ENCODE measurements at regions not wholly inside any gene's neighbourhood (a gene's known extent, or its start where the extent isn't known, plus 50 kb on each side); places are given as distances from the start of the nearest gene placed in this dataset.

DNA sequence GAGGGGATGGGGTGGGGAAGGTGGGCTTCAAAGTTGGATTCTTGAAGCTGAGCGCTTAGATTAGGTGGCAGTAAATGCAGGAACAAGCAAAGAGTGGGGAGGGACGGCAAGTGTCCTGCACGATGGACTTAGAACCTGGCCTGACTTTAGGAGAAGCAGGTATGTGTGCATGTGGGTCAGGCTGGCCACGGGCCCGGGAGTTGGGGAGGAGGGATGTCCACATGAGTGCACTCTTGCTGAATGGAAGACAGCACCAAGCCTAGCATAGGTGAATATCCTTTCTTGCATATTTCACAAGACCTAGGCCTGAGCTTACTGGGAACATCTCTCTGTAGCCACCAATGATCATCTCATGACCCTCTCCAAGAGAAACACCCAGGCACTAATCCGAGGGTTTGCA is 96.1 kb downstream of the DDX1 start:
- H3K9me3 ChIP-seq (ENCODE audit: low read length), result no peaks in the 10 kb centered on the region
- H3K27ac ChIP-seq (ENCODE audit: low read length), result no peak overlapping the region
- H3K9me2 ChIP-seq (ENCODE audit: insufficient read depth, low read length), result no peaks in the 10 kb centered on the region
- no peaks in the 10 kb centered on the region for H3F3A ChIP-seq (ENCODE audit: insufficient read depth, low read length, poor library complexity, severe bottlenecking)
- H3K4me2 ChIP-seq (ENCODE audit: low read length), result no peak overlapping the region
- H3K9ac ChIP-seq (ENCODE audit: low read length), result no peak overlapping the region
- H3K27me3 ChIP-seq (ENCODE audit: insufficient read depth, low read depth, low read length), result no peaks in the 10 kb centered on the region
- H3K36me3 ChIP-seq (ENCODE audit: insufficient read depth, low read length), result no peaks in the 10 kb centered on the region
- no peak for TF ChIP-seq TAF1 (IDR thresholded peaks at IDR 0.05; ENCODE audit: low read depth)
- TF ChIP-seq EZH2 (IDR thresholded peaks at IDR 0.05; ENCODE audit: borderline replicate concordance, insufficient read depth, low read length, poor library complexity, severe bottlenecking), result no peak
- TF ChIP-seq, protein P1, sequence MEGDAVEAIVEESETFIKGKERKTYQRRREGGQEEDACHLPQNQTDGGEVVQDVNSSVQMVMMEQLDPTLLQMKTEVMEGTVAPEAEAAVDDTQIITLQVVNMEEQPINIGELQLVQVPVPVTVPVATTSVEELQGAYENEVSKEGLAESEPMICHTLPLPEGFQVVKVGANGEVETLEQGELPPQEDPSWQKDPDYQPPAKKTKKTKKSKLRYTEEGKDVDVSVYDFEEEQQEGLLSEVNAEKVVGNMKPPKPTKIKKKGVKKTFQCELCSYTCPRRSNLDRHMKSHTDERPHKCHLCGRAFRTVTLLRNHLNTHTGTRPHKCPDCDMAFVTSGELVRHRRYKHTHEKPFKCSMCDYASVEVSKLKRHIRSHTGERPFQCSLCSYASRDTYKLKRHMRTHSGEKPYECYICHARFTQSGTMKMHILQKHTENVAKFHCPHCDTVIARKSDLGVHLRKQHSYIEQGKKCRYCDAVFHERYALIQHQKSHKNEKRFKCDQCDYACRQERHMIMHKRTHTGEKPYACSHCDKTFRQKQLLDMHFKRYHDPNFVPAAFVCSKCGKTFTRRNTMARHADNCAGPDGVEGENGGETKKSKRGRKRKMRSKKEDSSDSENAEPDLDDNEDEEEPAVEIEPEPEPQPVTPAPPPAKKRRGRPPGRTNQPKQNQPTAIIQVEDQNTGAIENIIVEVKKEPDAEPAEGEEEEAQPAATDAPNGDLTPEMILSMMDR (IDR thresholded peaks at IDR 0.05; ENCODE audit: poor library complexity, severe bottlenecking), result no peak
- no peak for TF ChIP-seq EP300 (conservative IDR thresholded peaks at IDR 0.05; ENCODE audit: poor library complexity, severe bottlenecking)
- TF ChIP-seq RAD21 (conservative IDR thresholded peaks at IDR 0.05), result no peak
- TF ChIP-seq POLR2AphosphoS5 (IDR thresholded peaks at IDR 0.05), result no peak
- TF ChIP-seq MXI1 (conservative IDR thresholded peaks at IDR 0.05; ENCODE audit: poor library complexity, severe bottlenecking), result no peak
- TF ChIP-seq REST (IDR thresholded peaks at IDR 0.05; ENCODE audit: borderline replicate concordance), result no peak
- TF ChIP-seq SMC3 (conservative IDR thresholded peaks at IDR 0.05; ENCODE audit: poor library complexity), result no peak
- H2AFZ ChIP-seq (ENCODE audit: low read depth, low read length), result no peak overlapping the region
- no peaks in the 10 kb centered on the region for H4K20me1 ChIP-seq (ENCODE audit: insufficient read depth)
- H3K4me3 ChIP-seq (ENCODE audit: low read length), result no peak overlapping the region
- H3K79me2 ChIP-seq (replicated peaks; ENCODE audit: insufficient read depth, low read length), result no peaks in the 10 kb centered on the region

GRCh38 chr2:15688924-15689568 is 97.4 kb downstream of the DDX1 start:
- H3K36me3 ChIP-seq (ENCODE audit: insufficient read depth, low read length), result no peaks in the 10 kb centered on the region
- H3K4me3 ChIP-seq (ENCODE audit: low read length), result no peak overlapping the region
- H3K79me2 ChIP-seq (replicated peaks; ENCODE audit: insufficient read depth, low read length), result no peaks in the 10 kb centered on the region
- no peak overlapping the region for H3K4me2 ChIP-seq (ENCODE audit: low read length)
- no peak overlapping the region for H3K27ac ChIP-seq (ENCODE audit: low read length)
- no peaks in the 10 kb centered on the region for H3K27me3 ChIP-seq (ENCODE audit: insufficient read depth, low read depth, low read length)
- no peaks in the 10 kb centered on the region for H3F3A ChIP-seq (ENCODE audit: insufficient read depth, low read length, poor library complexity, severe bottlenecking)
- no peak overlapping the region for H3K9ac ChIP-seq (ENCODE audit: low read length)
- H3K9me3 ChIP-seq (ENCODE audit: low read length), result no peaks in the 10 kb centered on the region
- H3K9me2 ChIP-seq (ENCODE audit: insufficient read depth, low read length), result no peaks in the 10 kb centered on the region
- TF ChIP-seq REST (IDR thresholded peaks at IDR 0.05; ENCODE audit: borderline replicate concordance), result no peak
- TF ChIP-seq RAD21 (conservative IDR thresholded peaks at IDR 0.05), result no peak
- no peak for TF ChIP-seq EP300 (conservative IDR thresholded peaks at IDR 0.05; ENCODE audit: poor library complexity, severe bottlenecking)
- TF ChIP-seq SMC3 (conservative IDR thresholded peaks at IDR 0.05; ENCODE audit: poor library complexity), result no peak
- no peak for TF ChIP-seq EZH2 (IDR thresholded peaks at IDR 0.05; ENCODE audit: borderline replicate concordance, insufficient read depth, low read length, poor library complexity, severe bottlenecking)
- no peak for TF ChIP-seq MXI1 (conservative IDR thresholded peaks at IDR 0.05; ENCODE audit: poor library complexity, severe bottlenecking)
- TF ChIP-seq POLR2AphosphoS5 (IDR thresholded peaks at IDR 0.05), result no peak
- no peak for TF ChIP-seq TAF1 (IDR thresholded peaks at IDR 0.05; ENCODE audit: low read depth)
- TF ChIP-seq, protein P1 (IDR thresholded peaks at IDR 0.05; ENCODE audit: poor library complexity, severe bottlenecking), result no peak
- H4K20me1 ChIP-seq (ENCODE audit: insufficient read depth), result no peaks in the 10 kb centered on the region
- no peak overlapping the region for H2AFZ ChIP-seq (ENCODE audit: low read depth, low read length)
